GM23338 (cell line): ENCODE measurements at regions not wholly inside any gene's neighbourhood (a gene's known extent, or its start where the extent isn't known, plus 50 kb on each side); places are given as distances from the start of the nearest gene placed in this dataset.

ENCODE experiments used
- ATAC-seq: fragments of 200-7000 bp; cut with Tn5 transposase; 3 replicates; pipeline ENCODE4 v1.9.1; 2020
- DNase-seq: peaks from one replicate; pipeline ENCODE4 v3.0.0-alpha.2; 2015; ENCODE audit warnings: low spot score
- H2AFZ ChIP-seq: fragments of 200-600 bp; sonication (generic); 2 replicates; pipeline ENCODE4 v1.8.0; 2016; ENCODE audit warnings: antibody characterized with exemption, mild to moderate bottlenecking, moderate library complexity
- H3F3A ChIP-seq: fragments of 200-600 bp; sonication (generic); replicated peaks from 2 replicates; pipeline ENCODE4 v1.8.0; 2017; ENCODE audit warnings: antibody characterized with exemption, mixed run types, low read depth
- H3K27ac ChIP-seq: fragments of 200-600 bp; sonication (generic); 2 replicates; pipeline ENCODE4 v1.6.1; 2016; ENCODE audit warnings: low read depth
- H3K27me3 ChIP-seq: fragments of 200-600 bp; sonication (generic); 2 replicates; pipeline ENCODE4 v1.8.0; 2016; ENCODE audit warnings: mild to moderate bottlenecking, mixed run types, moderate library complexity; ENCODE audit not compliant: insufficient read depth
- H3K36me3 ChIP-seq: fragments of 200-600 bp; sonication (generic); 2 replicates; pipeline ENCODE4 v1.8.0; 2016; ENCODE audit warnings: mild to moderate bottlenecking; ENCODE audit not compliant: insufficient read depth
- H3K4me1 ChIP-seq: fragments of 200-600 bp; sonication (generic); 2 replicates; pipeline ENCODE4 v1.8.0; 2016; ENCODE audit warnings: mild to moderate bottlenecking, moderate library complexity; ENCODE audit not compliant: insufficient read depth
- H3K4me2 ChIP-seq: fragments of 200-600 bp; sonication (generic); 2 replicates; pipeline ENCODE4 v1.7.1; 2017; ENCODE audit warnings: mixed run types
- H3K4me3 ChIP-seq: fragments of 200-600 bp; sonication (generic); 2 replicates; pipeline ENCODE4 v1.6.1; 2016; ENCODE audit warnings: mixed run types
- H3K79me2 ChIP-seq: fragments of 200-600 bp; sonication (generic); replicated peaks from 2 replicates; pipeline ENCODE4 v1.8.0; 2017; ENCODE audit warnings: mild to moderate bottlenecking; ENCODE audit not compliant: insufficient read depth
- H3K9me2 ChIP-seq: fragments of 200-600 bp; sonication (generic); 2 replicates; pipeline ENCODE4 v1.8.0; 2017; ENCODE audit not compliant: insufficient read depth
- H4K20me1 ChIP-seq: fragments of 200-600 bp; sonication (generic); replicated peaks from 2 replicates; pipeline ENCODE4 v1.8.0; 2017; ENCODE audit warnings: mild to moderate bottlenecking; ENCODE audit not compliant: insufficient read depth
- H3K27ac Mint-ChIP-seq: 2 replicates; pipeline ENCODE4 v1.8.0; 2020; ENCODE audit warnings: inconsistent platforms, mild to moderate bottlenecking, moderate library complexity, mixed read lengths
- H3K27me3 Mint-ChIP-seq: 3 replicates; pipeline ENCODE4 v1.8.0; 2022; ENCODE audit warnings: low read depth, mild to moderate bottlenecking, moderate library complexity, mixed read lengths, inconsistent platforms; ENCODE audit not compliant: insufficient read depth, poor library complexity
- H3K36me3 Mint-ChIP-seq: 3 replicates; pipeline ENCODE4 v1.8.0; 2021; ENCODE audit warnings: low read depth, mild to moderate bottlenecking, inconsistent platforms, moderate library complexity, mixed read lengths
- H3K4me1 Mint-ChIP-seq: 3 replicates; pipeline ENCODE4 v1.8.0; 2020; ENCODE audit warnings: mild to moderate bottlenecking, inconsistent platforms, mixed read lengths
- H3K4me3 Mint-ChIP-seq: 3 replicates; pipeline ENCODE4 v1.8.0; 2021; ENCODE audit warnings: moderate library complexity, mild to moderate bottlenecking, inconsistent platforms, mixed read lengths
- H3K9me3 Mint-ChIP-seq: 3 replicates; pipeline ENCODE4 v1.8.0; 2020; ENCODE audit warnings: moderate library complexity, mild to moderate bottlenecking, inconsistent platforms, mixed read lengths
- EZH2 ChIP-seq: fragments of 200-600 bp; sonication (generic); IDR thresholded peaks from one replicate; pipeline ENCODE4 v1.8.0; 2017; ENCODE audit warnings: antibody characterized with exemption, mild to moderate bottlenecking, low read depth; ENCODE audit not compliant: unreplicated experiment
- JUNB ChIP-seq: IDR thresholded peaks from one replicate; pipeline ENCODE4 v1.6.1; 2016; ENCODE audit warnings: antibody characterized with exemption; ENCODE audit not compliant: unreplicated experiment
- NANOG ChIP-seq: IDR thresholded peaks from 2 replicates; pipeline ENCODE4 v1.6.1; 2016; ENCODE audit warnings: antibody characterized with exemption, borderline replicate concordance
- POLR2AphosphoS5 ChIP-seq: IDR thresholded peaks from 2 replicates; pipeline ENCODE4 v1.6.1; 2016; ENCODE audit warnings: antibody characterized with exemption, low read depth
- STAT1 ChIP-seq: IDR thresholded peaks from one replicate; pipeline ENCODE4 v1.6.1; 2016; ENCODE audit warnings: antibody characterized with exemption; ENCODE audit not compliant: unreplicated experiment
- ZNF114 ChIP-seq: fragments of 250-450 bp; sonication (Bioruptor Pico); IDR thresholded peaks from 2 replicates; pipeline ENCODE4 v1.5.0; 2020; ENCODE audit warnings: mild to moderate bottlenecking, moderate library complexity
- TF ChIP-seq, protein P1 (sequence below): fragments of 250-450 bp; sonication (Bioruptor Pico); IDR thresholded peaks from 2 replicates; pipeline ENCODE4 v1.5.0; 2020; ENCODE audit warnings: mild to moderate bottlenecking, moderate library complexity
- TF ChIP-seq, protein P2 (sequence below): IDR thresholded peaks from 2 replicates; pipeline ENCODE4 v1.6.1; 2016; ENCODE audit warnings: antibody characterized with exemption

DNA sequence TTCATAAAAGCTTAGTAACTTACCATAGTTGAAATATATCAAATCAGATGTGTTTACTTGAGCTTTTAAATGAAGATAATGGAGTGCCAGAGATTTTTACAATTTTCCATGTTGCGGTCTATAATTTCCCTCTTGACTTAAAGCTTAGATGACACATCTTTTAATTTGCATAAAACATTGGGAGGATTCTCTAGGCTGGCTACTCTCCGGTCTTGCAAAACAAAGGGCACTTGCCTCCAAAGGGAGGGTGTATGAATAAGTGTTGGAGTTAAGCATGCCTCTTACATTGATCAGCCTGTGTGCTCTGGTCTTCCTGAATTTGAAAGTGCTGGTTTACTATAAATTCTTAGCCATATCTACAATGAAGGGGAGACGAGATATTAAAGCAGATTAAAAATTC lies 336.4 kb upstream of the NAV3 start (continued):
- TF ChIP-seq, protein P1, sequence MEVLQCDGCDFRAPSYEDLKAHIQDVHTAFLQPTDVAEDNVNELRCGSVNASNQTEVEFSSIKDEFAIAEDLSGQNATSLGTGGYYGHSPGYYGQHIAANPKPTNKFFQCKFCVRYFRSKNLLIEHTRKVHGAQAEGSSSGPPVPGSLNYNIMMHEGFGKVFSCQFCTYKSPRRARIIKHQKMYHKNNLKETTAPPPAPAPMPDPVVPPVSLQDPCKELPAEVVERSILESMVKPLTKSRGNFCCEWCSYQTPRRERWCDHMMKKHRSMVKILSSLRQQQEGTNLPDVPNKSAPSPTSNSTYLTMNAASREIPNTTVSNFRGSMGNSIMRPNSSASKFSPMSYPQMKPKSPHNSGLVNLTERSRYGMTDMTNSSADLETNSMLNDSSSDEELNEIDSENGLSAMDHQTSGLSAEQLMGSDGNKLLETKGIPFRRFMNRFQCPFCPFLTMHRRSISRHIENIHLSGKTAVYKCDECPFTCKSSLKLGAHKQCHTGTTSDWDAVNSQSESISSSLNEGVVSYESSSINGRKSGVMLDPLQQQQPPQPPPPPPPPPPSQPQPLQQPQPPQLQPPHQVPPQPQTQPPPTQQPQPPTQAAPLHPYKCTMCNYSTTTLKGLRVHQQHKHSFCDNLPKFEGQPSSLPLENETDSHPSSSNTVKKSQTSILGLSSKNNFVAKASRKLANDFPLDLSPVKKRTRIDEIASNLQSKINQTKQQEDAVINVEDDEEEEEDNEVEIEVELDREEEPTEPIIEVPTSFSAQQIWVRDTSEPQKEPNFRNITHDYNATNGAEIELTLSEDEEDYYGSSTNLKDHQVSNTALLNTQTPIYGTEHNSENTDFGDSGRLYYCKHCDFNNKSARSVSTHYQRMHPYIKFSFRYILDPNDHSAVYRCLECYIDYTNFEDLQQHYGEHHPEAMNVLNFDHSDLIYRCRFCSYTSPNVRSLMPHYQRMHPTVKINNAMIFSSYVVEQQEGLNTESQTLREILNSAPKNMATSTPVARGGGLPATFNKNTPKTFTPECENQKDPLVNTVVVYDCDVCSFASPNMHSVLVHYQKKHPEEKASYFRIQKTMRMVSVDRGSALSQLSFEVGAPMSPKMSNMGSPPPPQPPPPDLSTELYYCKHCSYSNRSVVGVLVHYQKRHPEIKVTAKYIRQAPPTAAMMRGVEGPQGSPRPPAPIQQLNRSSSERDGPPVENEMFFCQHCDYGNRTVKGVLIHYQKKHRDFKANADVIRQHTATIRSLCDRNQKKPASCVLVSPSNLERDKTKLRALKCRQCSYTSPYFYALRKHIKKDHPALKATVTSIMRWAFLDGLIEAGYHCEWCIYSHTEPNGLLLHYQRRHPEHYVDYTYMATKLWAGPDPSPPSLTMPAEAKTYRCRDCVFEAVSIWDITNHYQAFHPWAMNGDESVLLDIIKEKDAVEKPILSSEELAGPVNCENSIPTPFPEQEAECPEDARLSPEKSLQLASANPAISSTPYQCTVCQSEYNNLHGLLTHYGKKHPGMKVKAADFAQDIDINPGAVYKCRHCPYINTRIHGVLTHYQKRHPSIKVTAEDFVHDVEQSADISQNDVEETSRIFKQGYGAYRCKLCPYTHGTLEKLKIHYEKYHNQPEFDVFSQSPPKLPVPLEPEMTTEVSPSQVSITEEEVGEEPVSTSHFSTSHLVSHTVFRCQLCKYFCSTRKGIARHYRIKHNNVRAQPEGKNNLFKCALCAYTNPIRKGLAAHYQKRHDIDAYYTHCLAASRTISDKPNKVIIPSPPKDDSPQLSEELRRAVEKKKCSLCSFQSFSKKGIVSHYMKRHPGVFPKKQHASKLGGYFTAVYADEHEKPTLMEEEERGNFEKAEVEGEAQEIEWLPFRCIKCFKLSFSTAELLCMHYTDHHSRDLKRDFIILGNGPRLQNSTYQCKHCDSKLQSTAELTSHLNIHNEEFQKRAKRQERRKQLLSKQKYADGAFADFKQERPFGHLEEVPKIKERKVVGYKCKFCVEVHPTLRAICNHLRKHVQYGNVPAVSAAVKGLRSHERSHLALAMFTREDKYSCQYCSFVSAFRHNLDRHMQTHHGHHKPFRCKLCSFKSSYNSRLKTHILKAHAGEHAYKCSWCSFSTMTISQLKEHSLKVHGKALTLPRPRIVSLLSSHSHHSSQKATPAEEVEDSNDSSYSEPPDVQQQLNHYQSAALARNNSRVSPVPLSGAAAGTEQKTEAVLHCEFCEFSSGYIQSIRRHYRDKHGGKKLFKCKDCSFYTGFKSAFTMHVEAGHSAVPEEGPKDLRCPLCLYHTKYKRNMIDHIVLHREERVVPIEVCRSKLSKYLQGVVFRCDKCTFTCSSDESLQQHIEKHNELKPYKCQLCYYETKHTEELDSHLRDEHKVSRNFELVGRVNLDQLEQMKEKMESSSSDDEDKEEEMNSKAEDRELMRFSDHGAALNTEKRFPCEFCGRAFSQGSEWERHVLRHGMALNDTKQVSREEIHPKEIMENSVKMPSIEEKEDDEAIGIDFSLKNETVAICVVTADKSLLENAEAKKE (CRISPR knock-in tag): no peak

DNA sequence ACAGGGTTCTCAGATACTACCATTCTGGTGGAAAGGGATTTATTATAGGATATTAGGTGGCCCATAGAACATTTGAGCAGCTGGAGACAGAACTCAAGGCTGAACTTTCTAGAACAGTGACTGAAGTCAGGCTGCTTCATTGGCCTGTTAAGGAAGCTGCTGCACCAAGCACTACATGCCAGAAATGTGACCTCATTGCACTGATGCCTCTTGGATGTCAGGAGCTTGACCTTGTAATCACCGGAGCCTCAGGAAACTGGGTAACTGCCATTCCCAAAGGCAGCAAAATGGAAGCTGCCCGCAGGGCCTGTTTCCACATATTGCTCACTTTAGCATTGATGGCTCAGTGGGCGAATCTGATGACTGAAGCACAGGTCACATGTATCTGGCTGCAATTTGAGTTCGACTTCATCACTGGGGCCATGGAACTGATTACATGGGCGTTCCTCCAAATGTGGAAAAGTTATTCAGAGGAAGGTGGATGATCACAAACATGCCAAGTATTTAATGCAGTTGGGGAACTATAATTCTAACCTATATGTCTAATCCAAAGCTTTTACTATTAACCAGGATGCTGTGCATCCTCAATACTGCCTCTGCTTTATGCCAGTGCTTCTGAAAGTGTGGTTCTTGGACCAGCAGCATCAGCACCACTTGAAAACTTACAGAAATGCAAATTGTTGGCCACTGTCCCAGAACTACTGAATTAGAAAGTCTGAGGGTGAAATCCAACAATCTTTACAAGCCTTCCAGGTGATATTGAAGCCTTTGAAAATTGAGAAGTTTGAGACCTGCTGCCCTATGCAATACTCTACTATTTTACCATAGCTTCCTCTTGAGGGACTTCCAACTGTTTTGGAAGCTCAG lies 337.2 kb upstream of the NAV3 start:
- Histone ChIP-seq H3K27ac (no peak overlapping the region), H3K9me2 (peaks cover 2% of the 10 kb centered on the region; the same call in 1 of the 2 replicates), H3F3A (no peaks in the 10 kb centered on the region), H3K4me2 (no peak overlapping the region), H3K4me3 (no peak overlapping the region), H3K4me1 (peaks cover 16% of the 10 kb centered on the region), H3K36me3 (no peaks in the 10 kb centered on the region), H4K20me1 (no peaks in the 10 kb centered on the region), H3K27me3 (no peaks in the 10 kb centered on the region), H3K79me2 (no peaks in the 10 kb centered on the region), H2AFZ (no peak overlapping the region)
- Mint-ChIP-seq H3K9me3 (peaks cover 17% of the 10 kb centered on the region; the same call in 2 of the 3 replicates), H3K27ac (no peak overlapping the region), H3K27me3 (no peaks in the 10 kb centered on the region), H3K36me3 (peaks cover 20% of the 10 kb centered on the region; the same call in 2 of the 3 replicates), H3K4me3 (no peak overlapping the region), H3K4me1 (peaks cover 25% of the 10 kb centered on the region)
- no peak for ATAC-seq
- no peak for DNase-seq
- TF ChIP-seq STAT1 (no peak), NANOG (no peak), ZNF114 (CRISPR knock-in tag) (no peak), POLR2AphosphoS5 (no peak), EZH2 (no peak), JUNB (no peak)
- TF ChIP-seq, protein P2, sequence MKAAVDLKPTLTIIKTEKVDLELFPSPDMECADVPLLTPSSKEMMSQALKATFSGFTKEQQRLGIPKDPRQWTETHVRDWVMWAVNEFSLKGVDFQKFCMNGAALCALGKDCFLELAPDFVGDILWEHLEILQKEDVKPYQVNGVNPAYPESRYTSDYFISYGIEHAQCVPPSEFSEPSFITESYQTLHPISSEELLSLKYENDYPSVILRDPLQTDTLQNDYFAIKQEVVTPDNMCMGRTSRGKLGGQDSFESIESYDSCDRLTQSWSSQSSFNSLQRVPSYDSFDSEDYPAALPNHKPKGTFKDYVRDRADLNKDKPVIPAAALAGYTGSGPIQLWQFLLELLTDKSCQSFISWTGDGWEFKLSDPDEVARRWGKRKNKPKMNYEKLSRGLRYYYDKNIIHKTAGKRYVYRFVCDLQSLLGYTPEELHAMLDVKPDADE: no peak
- TF ChIP-seq, protein P1 (CRISPR knock-in tag): no peak
